ENCODE measurements at regions not wholly inside any gene's neighbourhood (a gene's known extent, or its start where the extent isn't known, plus 50 kb on each side); places are given as distances from the start of the nearest gene placed in this dataset.

GRCh38 chr18:78732273-78733210 is 247.1 kb upstream of the SALL3 start:
- DNase-seq (ENCODE audit: low read depth): no peak
- TF ChIP-seq CTCF (IDR thresholded peaks at IDR 0.05; ENCODE audit: control insufficient read depth, insufficient read depth, low read depth, low read length, missing control alignments): no peak

GRCh38 chr18:78733762-78734613 is 245.6 kb upstream of the SALL3 start:
- no peak overlapping the region for H3K4me3 ChIP-seq (ENCODE audit: control insufficient read depth, low read depth, low read length)
- TF ChIP-seq CTCF (IDR thresholded peaks at IDR 0.05; ENCODE audit: control insufficient read depth, insufficient read depth, low read depth, low read length, missing control alignments): no peak
- DNase-seq (ENCODE audit: low read depth): no peak

More at GRCh38 chr18:78732273-78733210, 247.1 kb upstream of the SALL3 start:
- H3K4me3 ChIP-seq (ENCODE audit: control insufficient read depth, low read depth, low read length): no peak overlapping the region

GRCh38 chr18:78734614-78734945 is 245.0 kb upstream of the SALL3 start:
- no peak for DNase-seq (ENCODE audit: low read depth)
- no peak for TF ChIP-seq CTCF (IDR thresholded peaks at IDR 0.05; ENCODE audit: control insufficient read depth, insufficient read depth, low read depth, low read length, missing control alignments)
- H3K4me3 ChIP-seq (ENCODE audit: control insufficient read depth, low read depth, low read length): no peak overlapping the region

- H3K4me3 ChIP-seq (ENCODE audit: control insufficient read depth, low read depth, low read length): no peak overlapping the region
- TF ChIP-seq CTCF (IDR thresholded peaks at IDR 0.05; ENCODE audit: control insufficient read depth, insufficient read depth, low read depth, low read length, missing control alignments): no peak
- DNase-seq (ENCODE audit: low read depth): no peak
These were observed 244.2 kb upstream of the SALL3 start for GRCh38 chr18:78735131-78736014.

- DNase-seq (ENCODE audit: low read depth): no peak
- no peak overlapping the region for H3K4me3 ChIP-seq (ENCODE audit: control insufficient read depth, low read depth, low read length)
- TF ChIP-seq CTCF (IDR thresholded peaks at IDR 0.05; ENCODE audit: control insufficient read depth, insufficient read depth, low read depth, low read length, missing control alignments): no peak
These were observed 243.5 kb upstream of the SALL3 start for GRCh38 chr18:78736015-78736690.

Data from AG09309 (cell line).